ENCODE measurements at regions not wholly inside any gene's neighbourhood (a gene's known extent, or its start where the extent isn't known, plus 50 kb on each side); places are given as distances from the start of the nearest gene placed in this dataset.

- TF ChIP-seq CTCF (IDR thresholded peaks at IDR 0.05): no peak
- TF ChIP-seq POLR2AphosphoS5 (IDR thresholded peaks at IDR 0.05; ENCODE audit: insufficient read depth in 1 of 2, low read depth in 1 of 2): no peak
- TF ChIP-seq POLR2A (IDR thresholded peaks at IDR 0.05): no peak
Measured at GRCh38 chr11:116482716-116483115, 290.1 kb downstream of the BUD13 start.
